C4-2B (cell line): ENCODE measurements at regions not wholly inside any gene's neighbourhood (a gene's known extent, or its start where the extent isn't known, plus 50 kb on each side); places are given as distances from the start of the nearest gene placed in this dataset.

Source experiments
- H3K27ac ChIP-seq: fragments of 450-650 bp; 2 replicates; pipeline ENCODE4 v1.5.1; 2017
- CTCF ChIP-seq: fragments of 450-650 bp; conservative IDR thresholded peaks from 2 replicates; pipeline ENCODE4 v1.5.1; 2017; ENCODE audit warnings: mild to moderate bottlenecking
- ZFX ChIP-seq: fragments of 450-650 bp; IDR thresholded peaks from 2 replicates; pipeline ENCODE4 v1.6.1; 2017

GRCh38 chr9:87085521-87085920 lies 138.2 kb upstream of the GAS1 start:
- TF ChIP-seq ZFX (no peak), CTCF (no peak)

DNA sequence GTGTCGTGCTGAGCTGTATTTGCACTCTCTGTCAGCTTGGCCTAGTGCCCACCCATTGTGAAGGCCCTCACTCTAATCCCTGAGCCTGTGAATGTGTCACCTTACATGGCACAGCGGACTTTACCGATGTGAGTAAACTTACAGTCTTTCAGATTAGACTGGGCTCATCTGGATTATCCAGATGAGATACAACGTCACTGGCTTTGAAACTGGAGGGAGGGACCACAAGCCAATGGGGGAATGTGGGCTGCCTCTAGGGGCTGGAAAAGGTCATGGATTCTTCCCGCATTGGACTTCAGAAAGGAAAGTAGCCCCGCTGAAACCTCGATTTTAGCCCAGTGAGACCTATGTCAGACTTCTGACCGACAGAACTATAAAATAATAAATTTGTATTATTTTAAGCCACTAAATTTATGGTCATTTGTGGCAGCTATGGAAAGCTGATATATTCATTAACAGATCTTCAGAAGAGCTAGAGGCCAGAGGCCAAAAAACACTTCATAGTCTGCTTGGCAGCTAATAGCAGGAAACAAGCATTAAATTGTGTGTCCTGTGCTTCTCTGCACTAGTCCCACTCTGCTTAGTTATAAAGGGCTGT lies 139.0 kb upstream of the GAS1 start:
- H3K27ac ChIP-seq = no peak overlapping the region
- TF ChIP-seq CTCF = no peak
- no peak for TF ChIP-seq ZFX

More at GRCh38 chr9:87085521-87085920, 138.2 kb upstream of the GAS1 start:
- H3K27ac ChIP-seq = no peak overlapping the region

DNA sequence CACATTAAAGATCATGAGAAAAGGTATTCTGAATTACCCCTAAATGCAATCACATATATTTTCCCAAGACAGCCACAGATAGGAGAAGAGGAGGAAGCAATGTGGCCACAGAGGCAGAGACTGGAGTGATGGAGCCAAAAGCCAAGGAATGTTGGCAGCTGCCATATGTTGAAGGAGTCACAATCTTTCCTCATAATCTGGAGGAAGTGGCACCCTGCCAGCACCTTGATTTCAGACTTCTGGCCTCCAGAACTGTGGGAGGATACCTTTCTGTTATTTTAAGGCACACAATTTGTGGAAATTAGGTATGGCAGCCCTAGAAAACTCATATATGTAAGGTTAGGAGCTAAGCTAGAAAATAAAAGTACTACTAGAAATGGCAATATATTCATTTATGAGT lies 139.9 kb upstream of the GAS1 start:
- no peak for TF ChIP-seq ZFX
- no peak for TF ChIP-seq CTCF
- H3K27ac ChIP-seq = no peak overlapping the region

DNA sequence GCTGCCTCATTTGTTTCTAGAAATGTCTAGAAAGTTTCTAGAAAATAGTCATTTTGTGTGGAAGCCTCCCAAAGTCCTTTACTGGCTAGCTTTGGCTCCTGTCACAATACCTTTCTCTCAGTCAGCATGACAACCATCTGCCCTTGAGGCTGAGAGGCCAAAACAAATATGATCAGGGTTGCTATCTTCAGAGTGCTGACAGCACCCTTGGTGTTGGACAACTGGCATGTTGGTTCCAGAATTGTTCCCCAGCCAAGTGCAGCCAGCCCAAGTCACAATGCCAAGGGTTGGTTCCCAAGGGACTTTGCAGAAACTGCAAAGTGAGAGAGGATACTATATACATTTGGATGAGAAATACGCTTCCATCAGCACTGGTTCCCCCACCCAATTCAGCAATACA lies 140.9 kb upstream of the GAS1 start:
- H3K27ac ChIP-seq = no peak overlapping the region
- TF ChIP-seq ZFX (no peak), CTCF (no peak)

GRCh38 chr9:87088621-87089365 lies 141.5 kb upstream of the GAS1 start:
- no peak for TF ChIP-seq ZFX
- no peak for TF ChIP-seq CTCF

DNA sequence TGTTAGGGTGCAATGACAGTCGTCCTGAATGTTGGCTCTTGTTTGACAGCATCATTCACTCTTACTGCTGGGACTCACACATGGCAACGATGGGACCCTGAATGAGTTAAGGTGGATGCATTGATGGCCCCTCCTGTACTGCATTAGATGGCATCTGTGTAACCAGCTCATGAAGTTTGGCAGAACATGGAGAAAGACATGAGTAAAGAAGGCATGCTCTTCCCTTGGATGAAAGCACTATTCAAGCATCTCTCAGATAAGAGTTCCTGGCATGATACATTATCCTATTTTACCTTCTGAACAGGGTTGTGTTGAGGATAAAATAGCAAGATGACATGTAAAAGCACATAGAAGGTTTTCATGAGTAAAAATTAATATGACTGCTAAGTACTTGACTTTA lies 142.2 kb upstream of the GAS1 start:
- H3K27ac ChIP-seq = no peak overlapping the region
- TF ChIP-seq CTCF = no peak
- no peak for TF ChIP-seq ZFX

More at GRCh38 chr9:87088621-87089365, 141.5 kb upstream of the GAS1 start:
- no peak overlapping the region for H3K27ac ChIP-seq

- H3K27ac ChIP-seq = no peak overlapping the region
- TF ChIP-seq ZFX (no peak), CTCF (no peak)
Measured at GRCh38 chr9:87089929-87090328, 142.6 kb upstream of the GAS1 start.
